Caco-2 (cell line): ENCODE measurements at regions not wholly inside any gene's neighbourhood (a gene's known extent, or its start where the extent isn't known, plus 50 kb on each side); places are given as distances from the start of the nearest gene placed in this dataset.
A peak's percentile ranks its signal among the peaks of the same experiment; 100 is the strongest.

ENCODE experiments used
- BruUV-seq: library from RNA; stranded (reverse); fragments of 400-500 nt; replicated peaks from 2 replicates; lab custom pipeline; 2021; lab: Mats Ljungman, UMichigan
- CTCF ChIA-PET: fragments of 300-600 bp; sonication (Branson Sonifier 250); formaldehyde crosslinking; loops from one replicate; lab custom pipeline; 2022; ENCODE audit warnings: antibody characterized with exemption; lab: Charles Lee
- POLR2A ChIA-PET: fragments of 300-600 bp; sonication (Branson Sonifier 250); formaldehyde crosslinking; loops from one replicate; lab custom pipeline; 2022; ENCODE audit warnings: antibody characterized with exemption; lab: Charles Lee
- DNase-seq, 2 experiments: peaks; one replicate each; pipeline versions ENCODE4 v3.0.0 to v3.0.0-alpha.2; 2020 to 2022
- H3K27me3 ChIP-seq: replicated peaks from 2 replicates; pipeline ENCODE4 v1.6.0; 2011; ENCODE audit warnings: low read length; ENCODE audit not compliant: control insufficient read depth, insufficient read depth
- H3K36me3 ChIP-seq: 2 replicates; pipeline ENCODE4 v1.5.1; 2011; ENCODE audit warnings: low read length; ENCODE audit not compliant: control insufficient read depth, insufficient read depth
- H3K4me1 ChIP-seq: fragments of 250-450 bp; sonication (Bioruptor Pico); 2 replicates; pipeline ENCODE4 v1.5.1; 2020; ENCODE audit warnings: mild to moderate bottlenecking
- H3K4me3 ChIP-seq: 2 replicates; pipeline ENCODE4 v1.5.1; 2011; ENCODE audit warnings: low read depth, mild to moderate bottlenecking, control low read depth, low read length
- H3K9me3 ChIP-seq: fragments of 250-450 bp; sonication (Bioruptor Pico); 2 replicates; pipeline ENCODE4 v1.5.1; 2020; ENCODE audit warnings: mild to moderate bottlenecking, moderate library complexity
- H3K27ac Mint-ChIP-seq: one replicate; pipeline ENCODE4 v1.8.0; 2022; ENCODE audit warnings: mixed read lengths; ENCODE audit not compliant: unreplicated experiment
- H3K27me3 Mint-ChIP-seq: one replicate; pipeline ENCODE4 v1.8.0; 2022; ENCODE audit warnings: mixed read lengths; ENCODE audit not compliant: insufficient read depth, unreplicated experiment
- H3K36me3 Mint-ChIP-seq: one replicate; pipeline ENCODE4 v1.8.0; 2022; ENCODE audit warnings: mild to moderate bottlenecking, mixed read lengths; ENCODE audit not compliant: insufficient read depth, unreplicated experiment
- H3K4me1 Mint-ChIP-seq: one replicate; pipeline ENCODE4 v1.8.0; 2022; ENCODE audit warnings: low read depth, mixed read lengths; ENCODE audit not compliant: unreplicated experiment
- H3K4me3 Mint-ChIP-seq: one replicate; pipeline ENCODE4 v1.8.0; 2022; ENCODE audit warnings: mild to moderate bottlenecking, moderate library complexity, mixed read lengths; ENCODE audit not compliant: unreplicated experiment
- H3K9me3 Mint-ChIP-seq: one replicate; pipeline ENCODE4 v1.8.0; 2022; ENCODE audit warnings: mixed read lengths; ENCODE audit not compliant: unreplicated experiment
- CTCF ChIP-seq, 2 experiments: fragments of 200-600 bp in 1 of 2; IDR thresholded peaks; 1 replicate in 1 of 2; 2 replicates in 1 of 2; pipeline versions ENCODE4 v1.5.1 to v1.8.0; 2011 to 2022; ENCODE audit warnings: antibody characterized with exemption in 1 of 2, control low read depth in 1 of 2, inconsistent platforms in 1 of 2, low read depth in 1 of 2, low read length in 1 of 2, mild to moderate bottlenecking in 1 of 2, moderate library complexity in 1 of 2; ENCODE audit not compliant: insufficient read depth in 1 of 2, severe bottlenecking in 1 of 2, unreplicated experiment in 1 of 2
- intact Hi-C: fragments of 100-400 bp; cut with micrococcal nuclease; formaldehyde crosslinking; loops from one replicate; pipeline ENCODE4 v1.10.0; 2022; ENCODE audit not compliant: unreplicated experiment

- no peaks in the 10 kb centered on the region for H3K27me3 Mint-ChIP-seq
- BruUV-seq: no TSS peak
- CTCF ChIA-PET: no interaction called here
- H3K4me1 ChIP-seq: no peaks in the 10 kb centered on the region
- POLR2A ChIA-PET: no interaction called here
- H3K36me3 Mint-ChIP-seq: no peaks in the 10 kb centered on the region
- DNase-seq: peak; percentile 2 to 32
- H3K4me3 ChIP-seq: no peak overlapping the region
- H3K4me3 Mint-ChIP-seq: no peak overlapping the region
- H3K9me3 Mint-ChIP-seq: peaks cover 27% of the 10 kb centered on the region
- H3K27me3 ChIP-seq: no peaks in the 10 kb centered on the region
- H3K4me1 Mint-ChIP-seq: peaks cover 6% of the 10 kb centered on the region
- no peak overlapping the region for H3K27ac Mint-ChIP-seq
- no peaks in the 10 kb centered on the region for H3K9me3 ChIP-seq
- TF ChIP-seq CTCF (IDR thresholded peaks at IDR 0.05; ENCODE audit: insufficient read depth in 1 of 2, low read depth in 1 of 2, low read length in 1 of 2, severe bottlenecking in 1 of 2, unreplicated experiment in 1 of 2): no peak
- no peaks in the 10 kb centered on the region for H3K36me3 ChIP-seq
- intact Hi-C loops: no loop called here
These were observed 970.9 kb upstream of the LRRN3 start for GRCh38 chr7:110119883-110120581.

GRCh38 chr7:110129159-110129558 lies 961.8 kb upstream of the LRRN3 start:
- ChIA-PET POLR2A (no interaction called here), CTCF (no interaction called here)
- Histone ChIP-seq H3K36me3 (no peaks in the 10 kb centered on the region), H3K9me3 (no peaks in the 10 kb centered on the region), H3K4me3 (no peak overlapping the region), H3K27me3 (no peaks in the 10 kb centered on the region), H3K4me1 (no peaks in the 10 kb centered on the region)
- no peak for DNase-seq
- BruUV-seq: no TSS peak
- no peaks in the 10 kb centered on the region for H3K36me3 Mint-ChIP-seq
- no peaks in the 10 kb centered on the region for H3K4me1 Mint-ChIP-seq
- intact Hi-C loops: no loop called here
- no peak overlapping the region for H3K4me3 Mint-ChIP-seq
- H3K9me3 Mint-ChIP-seq: no peaks in the 10 kb centered on the region
- H3K27me3 Mint-ChIP-seq: no peaks in the 10 kb centered on the region
- TF ChIP-seq CTCF (IDR thresholded peaks at IDR 0.05; ENCODE audit: insufficient read depth in 1 of 2, low read depth in 1 of 2, low read length in 1 of 2, severe bottlenecking in 1 of 2, unreplicated experiment in 1 of 2): no peak
- H3K27ac Mint-ChIP-seq: no peak overlapping the region

- CTCF ChIA-PET: interaction anchor here (0.7 kb wide), 1 partner anchor 1958 kb away, joined by 3 read pairs; no protein-coding TSS in a partner anchor
- Histone ChIP-seq H3K4me3 (no peak overlapping the region), H3K4me1 (no peaks in the 10 kb centered on the region), H3K36me3 (no peaks in the 10 kb centered on the region), H3K9me3 (no peaks in the 10 kb centered on the region), H3K27me3 (no peaks in the 10 kb centered on the region)
- POLR2A ChIA-PET: no interaction called here
- H3K9me3 Mint-ChIP-seq: no peaks in the 10 kb centered on the region
- intact Hi-C loops: loop anchor here (2.0 kb wide), 1 partner anchor 286 kb away; no protein-coding TSS in a partner anchor
- H3K27ac Mint-ChIP-seq: no peak overlapping the region
- TF ChIP-seq CTCF (IDR thresholded peaks at IDR 0.05; ENCODE audit: insufficient read depth in 1 of 2, low read depth in 1 of 2, low read length in 1 of 2, severe bottlenecking in 1 of 2, unreplicated experiment in 1 of 2): peak in 1 of 2 experiments; percentile 23
- no peak for DNase-seq
- no TSS peak for BruUV-seq
- H3K4me1 Mint-ChIP-seq: no peaks in the 10 kb centered on the region
- H3K4me3 Mint-ChIP-seq: no peak overlapping the region
- no peaks in the 10 kb centered on the region for H3K36me3 Mint-ChIP-seq
- H3K27me3 Mint-ChIP-seq: no peaks in the 10 kb centered on the region
These were observed 960.3 kb upstream of the LRRN3 start for GRCh38 chr7:110130669-110131068.
